BJ (cell line): ENCODE measurements at regions not wholly inside any gene's neighbourhood (a gene's known extent, or its start where the extent isn't known, plus 50 kb on each side); places are given as distances from the start of the nearest gene placed in this dataset.

Source experiments
- CTCF ChIA-PET: fragments of 350-600 bp; formaldehyde crosslinking; extraction: SDS; loops from one replicate; lab custom pipeline; 2021; ENCODE audit warnings: antibody characterized with exemption, inconsistent platforms; lab: Yijun Ruan, JAX
- POLR2A ChIA-PET: fragments of 300-600 bp; sonication (Branson Sonifier 250); formaldehyde crosslinking; extraction: SDS; loops from one replicate; lab custom pipeline; 2021; ENCODE audit warnings: antibody characterized with exemption; lab: Charles Lee
- DNase-seq: peaks from one replicate; pipeline ENCODE4 v3.0.0-alpha.2; 2011; ENCODE audit warnings: low read depth
- H3K27me3 ChIP-seq: 2 replicates; pipeline ENCODE4 v1.6.0; 2011; ENCODE audit warnings: low read length; ENCODE audit not compliant: control insufficient read depth, insufficient read depth
- H3K36me3 ChIP-seq: 2 replicates; pipeline ENCODE4 v1.5.1; 2011; ENCODE audit warnings: low read length; ENCODE audit not compliant: control insufficient read depth, insufficient read depth
- H3K4me3 ChIP-seq: 2 replicates; pipeline ENCODE4 v1.5.1; 2011; ENCODE audit warnings: low read depth, mild to moderate bottlenecking, control low read depth, low read length
- CTCF ChIP-seq: IDR thresholded peaks from 2 replicates; pipeline ENCODE4 v1.5.1; 2011; ENCODE audit warnings: low read depth, mild to moderate bottlenecking, control low read depth, inconsistent platforms, low read length, moderate library complexity; ENCODE audit not compliant: insufficient read depth

GRCh38 chr12:124188561-124189405 lies 106.1 kb upstream of the RFLNA start:
- CTCF ChIA-PET: interaction anchor here (1.2 kb wide), 1 partner anchor 14 kb away, joined by 3 read pairs; no protein-coding TSS in a partner anchor
- DNase-seq: no peak
- Histone ChIP-seq H3K36me3 (no peaks in the 10 kb centered on the region), H3K27me3 (no peaks in the 10 kb centered on the region), H3K4me3 (no peak overlapping the region)
- TF ChIP-seq CTCF: no peak
- POLR2A ChIA-PET: no interaction called here

GRCh38 chr12:124190312-124191023 lies 104.4 kb upstream of the RFLNA start:
- ChIA-PET CTCF (interaction anchor here (0.8 kb wide), 1 partner anchor 32 kb away, joined by 3 read pairs; no protein-coding TSS in a partner anchor), POLR2A (no interaction called here)
- H3K27me3 ChIP-seq: peaks cover 2% of the 10 kb centered on the region; the same call in 1 of the 2 replicates
- DNase-seq: no peak
- no peak for TF ChIP-seq CTCF
- no peaks in the 10 kb centered on the region for H3K36me3 ChIP-seq
- H3K4me3 ChIP-seq: no peak overlapping the region

- TF ChIP-seq CTCF: no peak
- DNase-seq: no peak
- Histone ChIP-seq H3K27me3 (peaks cover 2% of the 10 kb centered on the region; the same call in 1 of the 2 replicates), H3K36me3 (no peaks in the 10 kb centered on the region), H3K4me3 (no peak overlapping the region)
- ChIA-PET POLR2A (no interaction called here), CTCF (no interaction called here)
Observed at GRCh38 chr12:124191024-124191359, 103.9 kb upstream of the RFLNA start.

GRCh38 chr12:124191966-124192365 lies 102.9 kb upstream of the RFLNA start:
- H3K27me3 ChIP-seq: peaks cover 2% of the 10 kb centered on the region; the same call in 1 of the 2 replicates
- H3K4me3 ChIP-seq: no peak overlapping the region
- no peak for TF ChIP-seq CTCF
- ChIA-PET POLR2A (no interaction called here), CTCF (interaction anchor here (1.1 kb wide), 1 partner anchor 16 kb away, joined by 3 read pairs; no protein-coding TSS in a partner anchor)
- H3K36me3 ChIP-seq: no peaks in the 10 kb centered on the region
- no peak for DNase-seq

- TF ChIP-seq CTCF: no peak
- POLR2A ChIA-PET: no interaction called here
- DNase-seq: no peak
- Histone ChIP-seq H3K4me3 (no peak overlapping the region), H3K36me3 (no peaks in the 10 kb centered on the region), H3K27me3 (peaks cover 2% of the 10 kb centered on the region; the same call in 1 of the 2 replicates)
- CTCF ChIA-PET: no interaction called here
Observed at GRCh38 chr12:124194264-124194892, 100.5 kb upstream of the RFLNA start.
